HG03575 (cell line): ENCODE measurements at regions not wholly inside any gene's neighbourhood (a gene's known extent, or its start where the extent isn't known, plus 50 kb on each side); places are given as distances from the start of the nearest gene placed in this dataset.

Source experiments
- ATAC-seq: cut with Tn5 transposase; IDR thresholded peaks from one replicate; pipeline ENCODE4 v1.9.1; 2021; ENCODE audit not compliant: unreplicated experiment, insufficient number of reproducible peaks, low FRiP score; ENCODE audit errors: extremely low read depth

GRCh38 chr10:33416209-33416608 lies 81.7 kb upstream of the NRP1 start:
- no peak for ATAC-seq

GRCh38 chr10:33414841-33415240 lies 80.4 kb upstream of the NRP1 start:
- ATAC-seq: no peak

DNA sequence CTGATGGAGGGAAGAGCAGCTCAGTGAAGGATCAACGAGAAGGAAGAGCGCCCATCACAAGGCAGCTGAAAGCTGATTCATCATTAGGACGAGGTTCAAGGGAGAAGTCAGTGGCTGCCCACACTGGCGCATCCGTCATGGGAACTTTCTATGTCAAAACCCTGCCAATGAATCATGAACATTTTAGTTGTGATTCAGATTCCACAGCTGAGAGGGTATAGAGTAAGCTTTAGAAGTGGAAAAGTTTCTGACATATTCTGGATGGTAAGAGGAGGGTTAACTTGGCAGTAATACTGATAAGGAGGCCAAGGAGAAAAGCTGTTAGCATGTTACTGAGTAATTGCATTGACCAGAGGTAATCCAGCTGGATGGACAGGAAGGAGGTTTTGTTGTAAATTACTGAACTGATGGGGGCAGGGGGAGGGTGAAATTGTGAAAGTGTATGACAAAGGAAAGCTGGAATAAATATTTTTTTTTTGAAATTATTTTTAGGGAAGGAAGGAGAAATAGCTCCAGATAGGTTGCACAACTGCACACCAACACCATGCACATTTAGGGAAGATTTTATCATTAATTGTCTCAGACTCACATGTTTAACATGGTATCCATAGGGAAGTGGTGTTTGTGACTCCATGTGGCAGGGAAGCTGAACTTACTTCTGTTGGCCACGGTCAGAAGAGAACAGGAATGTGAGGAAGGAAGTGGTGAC lies 78.3 kb upstream of the NRP1 start:
- no peak for ATAC-seq

GRCh38 chr10:33412241-33412640 lies 77.8 kb upstream of the NRP1 start:
- ATAC-seq: no peak

DNA sequence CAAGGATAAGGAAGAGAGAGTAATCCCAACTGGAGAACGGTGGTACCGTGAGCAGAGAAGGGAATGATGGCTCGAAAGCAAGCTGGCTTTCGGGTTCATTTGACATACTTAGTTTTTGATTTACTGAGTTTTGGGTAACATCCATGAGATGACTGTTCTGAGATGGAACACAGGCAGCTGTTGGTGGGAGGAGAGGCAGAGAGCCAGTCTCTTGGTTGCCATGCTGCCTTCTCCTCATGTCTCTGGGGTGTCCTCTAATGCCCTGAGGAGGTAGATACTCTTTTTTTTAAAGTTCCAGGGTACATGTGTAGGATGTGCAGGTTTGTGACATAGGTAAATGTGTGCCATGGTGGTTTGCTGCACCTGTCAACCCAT lies 76.4 kb upstream of the NRP1 start:
- no peak for ATAC-seq

DNA sequence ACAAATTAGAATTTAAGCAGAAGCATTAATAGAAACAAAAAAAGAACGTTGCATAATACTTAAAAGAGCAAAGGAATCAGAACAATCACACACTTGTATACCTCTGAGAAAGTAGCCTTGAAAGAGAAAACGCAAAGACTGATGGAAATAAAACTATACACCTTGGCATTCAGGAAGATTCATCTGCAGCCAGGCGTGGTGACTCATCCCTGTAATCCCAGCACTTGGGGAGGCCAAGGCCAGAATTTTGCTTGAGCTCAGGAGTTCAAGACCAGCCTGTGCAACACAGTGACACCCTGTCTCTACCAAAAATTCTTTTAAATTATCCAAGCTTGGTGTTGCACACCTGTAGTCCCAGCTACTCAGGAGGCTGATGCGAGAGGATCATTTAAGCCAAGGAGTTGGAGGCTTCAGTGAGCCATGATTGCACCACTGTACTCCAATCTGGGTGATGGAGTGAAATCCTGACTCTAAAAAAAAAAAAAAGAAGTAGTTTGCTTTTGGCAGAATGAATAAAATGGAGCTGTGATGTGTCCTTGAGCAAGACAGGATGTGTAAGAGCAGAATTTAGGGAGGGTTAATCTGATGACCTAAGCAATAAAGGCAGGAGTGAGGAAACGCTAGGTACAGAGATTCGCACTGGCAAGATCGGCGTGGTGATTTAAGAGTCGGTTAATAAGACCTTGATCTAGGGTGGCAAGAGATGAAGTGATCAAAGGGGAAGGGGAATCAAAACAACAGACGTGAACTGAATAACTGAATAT lies 75.8 kb upstream of the NRP1 start:
- ATAC-seq: no peak

DNA sequence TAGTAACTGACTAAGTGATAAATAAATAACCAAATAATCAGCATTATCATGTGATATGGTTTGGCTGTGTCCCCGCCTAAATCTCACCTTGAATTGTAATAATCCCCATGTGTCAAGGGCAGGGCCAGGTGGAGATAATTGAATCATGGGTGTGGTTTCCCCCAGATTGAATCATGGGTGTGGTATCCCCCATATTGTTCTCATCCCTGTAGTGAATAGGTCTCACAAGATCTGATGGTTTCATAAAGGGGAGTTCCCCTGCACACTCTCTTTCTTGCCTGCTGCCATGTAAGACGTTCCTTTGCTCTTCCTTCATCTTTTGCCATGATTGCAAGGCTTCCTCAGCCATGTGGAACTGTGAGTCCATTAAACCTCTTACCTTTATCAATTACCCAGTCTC lies 72.1 kb upstream of the NRP1 start:
- no peak for ATAC-seq

GRCh38 chr10:33402220-33403073 lies 68.0 kb upstream of the NRP1 start:
- no peak for ATAC-seq

GRCh38 chr10:33401300-33401699 lies 66.8 kb upstream of the NRP1 start:
- no peak for ATAC-seq

- ATAC-seq: no peak
These were observed 64.3 kb upstream of the NRP1 start for GRCh38 chr10:33398796-33399195.

DNA sequence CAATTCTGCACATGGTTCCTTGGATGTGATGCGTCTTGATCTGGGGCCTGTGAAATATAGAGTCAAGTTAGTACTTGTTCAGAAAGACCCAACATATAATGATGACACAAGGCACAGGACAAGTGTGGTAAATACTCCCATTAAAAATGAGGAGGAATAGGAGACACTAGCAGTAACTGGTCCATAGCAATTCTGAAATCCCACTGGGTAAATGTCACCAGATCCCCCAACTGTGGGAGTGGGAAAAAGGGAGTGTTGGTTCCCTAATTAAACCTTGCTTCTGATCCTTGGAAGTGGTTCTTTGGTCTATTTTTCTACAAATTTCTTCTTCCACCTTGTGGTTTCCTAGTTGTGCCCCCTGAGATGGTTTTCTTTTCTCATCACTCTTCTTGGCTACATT lies 62.5 kb upstream of the NRP1 start:
- ATAC-seq: no peak

- no peak for ATAC-seq
These were observed 61.8 kb upstream of the NRP1 start for GRCh38 chr10:33396279-33396678.

- ATAC-seq: no peak
These were observed 60.7 kb upstream of the NRP1 start for GRCh38 chr10:33395201-33395600.

DNA sequence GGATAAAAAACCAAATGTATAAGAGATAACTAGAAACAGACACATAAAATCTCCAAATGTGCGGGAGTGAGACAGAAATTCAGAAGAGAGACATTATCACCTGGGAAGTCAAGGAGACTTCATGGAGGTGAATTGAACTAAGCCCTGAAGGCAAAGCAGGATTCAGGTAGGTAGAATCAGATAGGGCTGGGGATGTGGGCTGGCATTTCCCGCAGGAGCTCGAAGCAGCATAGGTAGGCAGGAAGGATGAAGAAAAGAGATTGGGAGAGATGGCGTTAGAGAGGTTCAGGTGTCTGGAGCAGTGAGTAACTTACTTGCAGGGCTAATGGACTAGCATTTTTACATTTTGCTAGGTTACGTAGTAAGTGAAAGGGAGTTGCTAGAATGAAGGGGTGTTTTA lies 58.2 kb upstream of the NRP1 start:
- no peak for ATAC-seq

DNA sequence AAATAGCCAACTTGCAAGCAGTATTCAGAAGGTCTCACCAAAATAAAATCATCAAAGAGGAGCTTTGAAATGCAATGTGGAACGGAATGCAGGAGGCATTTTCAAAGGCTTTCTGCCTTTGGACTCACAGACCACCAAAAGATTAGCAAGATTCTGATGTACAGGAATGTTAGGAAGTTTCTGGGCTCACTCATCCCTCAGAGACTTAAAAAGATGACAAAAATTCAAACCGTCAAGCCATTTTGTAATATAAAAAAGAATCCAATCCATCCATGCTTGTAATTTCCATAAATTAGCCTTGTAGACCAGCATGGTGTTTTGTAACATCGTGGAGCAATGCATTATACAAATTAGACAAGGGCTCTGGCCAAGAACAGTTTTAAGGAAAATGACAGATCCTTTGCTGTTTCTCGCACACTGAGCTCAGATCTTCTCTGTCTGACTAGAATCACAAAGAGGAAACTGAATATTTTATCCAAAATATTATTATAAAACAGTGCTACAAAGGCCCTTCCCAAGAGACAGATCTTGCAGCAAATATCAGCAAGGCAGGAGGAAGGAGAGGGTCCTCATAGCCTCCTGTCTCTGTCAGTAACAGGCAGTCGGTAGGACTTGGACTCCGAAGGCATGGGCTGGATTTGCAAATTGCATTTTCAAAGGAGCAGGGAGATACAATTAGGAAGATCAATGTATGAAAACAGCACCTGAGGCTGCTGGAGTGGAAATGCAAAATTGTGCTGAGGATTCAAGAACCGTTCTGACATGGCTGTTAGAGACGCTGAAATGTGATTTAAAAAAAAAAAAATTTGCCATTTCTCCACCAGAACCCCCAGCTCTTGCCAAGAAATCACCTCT lies 57.4 kb upstream of the NRP1 start:
- ATAC-seq: no peak

DNA sequence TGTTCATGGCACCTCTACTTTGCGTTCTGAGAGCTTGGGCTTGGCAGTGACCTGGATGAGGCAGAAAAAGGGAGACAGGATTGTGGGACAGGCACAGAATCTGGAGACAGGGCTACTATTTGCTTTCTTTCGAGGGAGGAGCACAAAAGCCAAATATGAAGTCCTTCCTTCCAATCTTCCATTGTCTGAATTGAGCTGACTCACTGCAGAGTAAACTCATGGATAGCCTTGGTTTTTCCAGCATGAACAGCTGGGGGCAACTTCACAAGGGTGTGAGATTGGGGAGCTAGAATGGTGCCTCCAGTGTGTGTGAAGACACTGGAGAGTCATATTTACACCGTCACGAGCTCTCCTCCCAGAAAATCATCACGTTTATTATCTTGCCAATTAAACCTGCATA lies 55.6 kb upstream of the NRP1 start:
- ATAC-seq: no peak

- ATAC-seq: no peak
These were observed 54.3 kb upstream of the NRP1 start for GRCh38 chr10:33388785-33389184.

GRCh38 chr10:33388382-33388781 lies 53.9 kb upstream of the NRP1 start:
- no peak for ATAC-seq

GRCh38 chr10:33387720-33388119 lies 53.3 kb upstream of the NRP1 start:
- no peak for ATAC-seq
